Lung (tissue), 11 donors: ENCODE measurements at regions not wholly inside any gene's neighbourhood (a gene's known extent, or its start where the extent isn't known, plus 50 kb on each side); places are given as distances from the start of the nearest gene placed in this dataset.

ENCODE experiments used
- ATAC-seq: fragments of 200-7000 bp; cut with Tn5 transposase; one replicate; pipeline ENCODE4 v1.9.1; 2020; ENCODE audit warnings: moderate number of reproducible peaks; ENCODE audit not compliant: insufficient read depth, low FRiP score
- DNase-seq, 3 donors: peaks; one replicate each; pipeline ENCODE4 v3.0.0-alpha.2; 2013 to 2017
- H3K27ac ChIP-seq, 2 donors: one replicate each; pipeline ENCODE4 v1.5.1; 2013; ENCODE audit warnings: mild to moderate bottlenecking in 2 of 2, moderate library complexity in 2 of 2, control low read depth in 1 of 2, inconsistent platforms in 1 of 2, low read depth in 1 of 2, low read length in 1 of 2
- H3K27me3 ChIP-seq, 3 donors: one replicate each; pipeline ENCODE4 v1.5.1; 2013; ENCODE audit warnings: low read length in 2 of 3; ENCODE audit not compliant: control insufficient read depth in 3 of 3, insufficient read depth in 3 of 3
- H3K36me3 ChIP-seq, 4 donors: one replicate each; pipeline ENCODE4 v1.5.1; 2013; ENCODE audit warnings: low read length in 4 of 4, mild to moderate bottlenecking in 1 of 4, moderate library complexity in 1 of 4; ENCODE audit not compliant: control insufficient read depth in 4 of 4, insufficient read depth in 4 of 4
- H3K4me1 ChIP-seq, 5 donors: one replicate each; pipeline ENCODE4 v1.5.1; 2013; ENCODE audit warnings: low read length in 5 of 5, mild to moderate bottlenecking in 2 of 5, moderate library complexity in 1 of 5; ENCODE audit not compliant: control insufficient read depth in 5 of 5, insufficient read depth in 5 of 5
- H3K4me3 ChIP-seq: one replicate; pipeline ENCODE4 v1.5.1; 2013; ENCODE audit warnings: mild to moderate bottlenecking, control low read depth, moderate library complexity
- H3K9ac ChIP-seq, 2 donors: one replicate each; pipeline ENCODE4 v1.5.1; 2013; ENCODE audit warnings: low read length in 2 of 2, control low read depth in 1 of 2; ENCODE audit not compliant: insufficient read depth in 1 of 2
- H3K9me3 ChIP-seq, 4 donors: one replicate each; pipeline ENCODE4 v1.5.1; 2013; ENCODE audit warnings: low read length in 3 of 4, mild to moderate bottlenecking in 1 of 4, moderate library complexity in 1 of 4; ENCODE audit not compliant: control insufficient read depth in 4 of 4, insufficient read depth in 3 of 4
- WGBS, 2 donors: extraction: QIAGEN DNeasy Blood & Tissue Kit; methylation state at CpG; one replicate each; pipeline ENCODE4 v1.1.7; 2013; 5-methylcytosine and 5-hydroxymethylcytosine counted together
- TF ChIP-seq, protein P1 (sequence below): IDR thresholded peaks from 2 replicates; pipeline ENCODE4 v1.5.1; 2012; ENCODE audit warnings: mild to moderate bottlenecking; ENCODE audit errors: control extremely low read depth, extremely low read depth
- donor health status: control.
- donor health status: control.
- donor health status: Bipolar disorder and iron deficiency.
- donor health status: healthy.
- donor health status: DM: yes; HTN: yes; CAD: no.

DNA sequence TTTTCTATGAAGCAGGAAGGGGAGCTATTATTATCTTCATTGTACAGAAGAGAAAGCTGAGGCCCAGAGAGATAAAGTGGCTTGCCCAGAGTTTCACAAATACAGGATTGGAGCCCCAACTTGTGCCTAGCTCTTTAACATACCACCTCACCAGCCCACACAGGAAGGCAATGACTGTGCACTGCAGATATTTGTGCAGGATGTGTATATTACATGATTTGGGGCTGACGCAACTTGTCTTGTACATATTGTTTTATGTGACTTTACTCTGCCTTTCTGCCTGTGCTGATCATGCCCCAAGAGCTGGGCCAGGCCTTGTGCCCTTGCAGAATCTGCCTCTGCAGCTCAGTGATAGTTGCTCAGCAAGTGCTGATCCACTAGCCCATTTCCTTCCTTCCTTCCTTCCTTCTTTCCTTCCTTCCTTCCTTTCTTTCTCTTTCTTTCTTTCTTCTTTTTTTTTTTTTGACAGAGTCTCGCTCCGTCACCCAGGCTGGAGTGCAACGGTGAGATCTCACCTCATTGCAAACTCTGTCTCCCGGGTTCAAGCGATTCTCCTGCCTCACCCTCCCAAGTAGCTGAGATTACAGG is 106.6 kb upstream of the TBCA start:
- TF ChIP-seq, protein P1, sequence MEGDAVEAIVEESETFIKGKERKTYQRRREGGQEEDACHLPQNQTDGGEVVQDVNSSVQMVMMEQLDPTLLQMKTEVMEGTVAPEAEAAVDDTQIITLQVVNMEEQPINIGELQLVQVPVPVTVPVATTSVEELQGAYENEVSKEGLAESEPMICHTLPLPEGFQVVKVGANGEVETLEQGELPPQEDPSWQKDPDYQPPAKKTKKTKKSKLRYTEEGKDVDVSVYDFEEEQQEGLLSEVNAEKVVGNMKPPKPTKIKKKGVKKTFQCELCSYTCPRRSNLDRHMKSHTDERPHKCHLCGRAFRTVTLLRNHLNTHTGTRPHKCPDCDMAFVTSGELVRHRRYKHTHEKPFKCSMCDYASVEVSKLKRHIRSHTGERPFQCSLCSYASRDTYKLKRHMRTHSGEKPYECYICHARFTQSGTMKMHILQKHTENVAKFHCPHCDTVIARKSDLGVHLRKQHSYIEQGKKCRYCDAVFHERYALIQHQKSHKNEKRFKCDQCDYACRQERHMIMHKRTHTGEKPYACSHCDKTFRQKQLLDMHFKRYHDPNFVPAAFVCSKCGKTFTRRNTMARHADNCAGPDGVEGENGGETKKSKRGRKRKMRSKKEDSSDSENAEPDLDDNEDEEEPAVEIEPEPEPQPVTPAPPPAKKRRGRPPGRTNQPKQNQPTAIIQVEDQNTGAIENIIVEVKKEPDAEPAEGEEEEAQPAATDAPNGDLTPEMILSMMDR: no peak
- DNase-seq (no peak), ATAC-seq (no peak)
- 59 to 76% methylated on average over 6 of the region's 6 CpGs for WGBS, 2 donors
- Histone ChIP-seq H3K9ac (no peak overlapping the region), H3K4me1 (no peaks in the 10 kb centered on the region), H3K27me3 (peaks cover 0 to 14% (median 4%) of the 10 kb centered on the region in 3 donors), H3K36me3 (no peaks in the 10 kb centered on the region), H3K4me3 (no peak overlapping the region), H3K27ac (no peak overlapping the region), H3K9me3 (no peaks in the 10 kb centered on the region)

DNA sequence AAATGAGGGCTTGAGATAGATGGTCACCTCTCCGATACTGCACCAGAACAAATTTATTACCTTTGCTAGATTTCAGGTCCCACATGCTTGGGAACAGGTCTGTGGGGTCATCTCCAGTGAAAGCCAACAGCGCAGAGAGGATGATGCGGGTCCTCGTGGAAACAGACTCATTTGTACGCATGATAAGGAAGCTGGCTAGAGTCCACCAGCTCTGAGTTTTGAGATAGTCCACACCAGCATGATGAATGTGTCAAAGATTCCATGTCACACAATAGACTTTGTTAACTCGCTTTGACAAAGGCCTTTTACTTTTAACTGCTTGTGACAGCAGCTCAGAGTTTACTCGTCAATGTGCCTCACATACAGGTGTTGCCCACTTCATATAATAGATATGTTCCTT is 105.4 kb upstream of the TBCA start:
- Histone ChIP-seq H3K4me1 (peaks cover 0 to 3% (median 0%) of the 10 kb centered on the region in 5 donors), H3K9me3 (no peaks in the 10 kb centered on the region), H3K36me3 (no peaks in the 10 kb centered on the region), H3K27ac (no peak overlapping the region), H3K4me3 (no peak overlapping the region), H3K27me3 (peaks cover 0 to 10% (median 0%) of the 10 kb centered on the region in 3 donors), H3K9ac (no peak overlapping the region)
- ATAC-seq (no peak), DNase-seq (no peak)
- WGBS, 2 donors: 75 to 77% methylated on average over 7 of the region's 7 CpGs
- TF ChIP-seq, protein P1: no peak

DNA sequence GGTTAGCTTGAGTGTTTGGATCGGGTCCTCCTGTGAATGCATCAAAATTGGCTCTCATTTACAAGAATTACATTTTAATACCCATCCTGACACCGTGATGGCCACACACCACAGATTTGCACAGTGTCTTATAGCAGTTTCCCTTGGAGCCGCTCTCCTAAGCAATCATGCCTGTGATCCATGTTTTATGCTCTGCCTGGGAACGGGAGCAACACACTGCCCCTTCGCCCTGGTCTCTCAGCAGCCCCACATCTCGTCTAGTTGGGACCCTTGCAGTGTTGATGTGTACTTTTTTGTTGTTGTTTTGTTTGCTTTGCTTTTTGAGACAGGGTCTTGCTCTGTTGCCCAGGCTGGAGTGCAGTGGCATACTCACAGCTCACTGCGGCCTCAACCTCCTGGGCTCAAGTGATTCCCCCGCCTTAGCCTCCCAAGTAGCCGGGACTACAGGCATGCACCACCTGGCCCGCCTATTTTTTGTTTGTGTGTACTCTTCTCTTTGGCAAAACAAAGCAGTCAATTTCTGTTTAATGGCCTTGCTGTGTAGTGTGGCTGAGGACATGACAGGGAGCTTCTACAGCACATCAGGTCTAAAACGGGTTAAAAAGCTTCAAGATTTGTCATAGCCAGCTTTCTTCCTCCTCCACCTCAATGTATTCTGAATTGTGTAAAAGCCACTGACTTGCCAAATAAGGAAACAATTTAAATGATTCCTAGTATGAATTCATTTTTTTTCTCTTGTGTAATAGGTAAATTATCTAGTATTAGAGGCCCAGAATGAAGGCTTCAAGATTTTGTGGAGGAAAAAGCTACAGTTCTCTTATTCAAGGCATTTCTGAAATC is 101.6 kb upstream of the TBCA start:
- TF ChIP-seq, protein P1: no peak
- H3K9me3 ChIP-seq: no peaks in the 10 kb centered on the region
- no peaks in the 10 kb centered on the region for H3K36me3 ChIP-seq
- no peak overlapping the region for H3K27ac ChIP-seq
- no peak overlapping the region for H3K4me3 ChIP-seq
- H3K27me3 ChIP-seq: no peaks in the 10 kb centered on the region
- ATAC-seq (no peak), DNase-seq (no peak)
- 91 to 92% methylated on average over 11 of the region's 11 CpGs for WGBS, 2 donors
- no peak overlapping the region for H3K9ac ChIP-seq
- peaks cover 0 to 3% (median 0%) of the 10 kb centered on the region in 5 donors for H3K4me1 ChIP-seq
